Islet precursor cell (in vitro differentiated cells): ENCODE measurements at regions not wholly inside any gene's neighbourhood (a gene's known extent, or its start where the extent isn't known, plus 50 kb on each side); places are given as distances from the start of the nearest gene placed in this dataset.
"Not testable (repeated sequence)": the region's sequence is repeated elsewhere in the genome, so short reads cannot be mapped to it uniquely, and the experiment has no call there.

Source experiments
- DNase-seq: peaks from one replicate; pipeline ENCODE4 v3.0.0-alpha.2; 2018

DNA sequence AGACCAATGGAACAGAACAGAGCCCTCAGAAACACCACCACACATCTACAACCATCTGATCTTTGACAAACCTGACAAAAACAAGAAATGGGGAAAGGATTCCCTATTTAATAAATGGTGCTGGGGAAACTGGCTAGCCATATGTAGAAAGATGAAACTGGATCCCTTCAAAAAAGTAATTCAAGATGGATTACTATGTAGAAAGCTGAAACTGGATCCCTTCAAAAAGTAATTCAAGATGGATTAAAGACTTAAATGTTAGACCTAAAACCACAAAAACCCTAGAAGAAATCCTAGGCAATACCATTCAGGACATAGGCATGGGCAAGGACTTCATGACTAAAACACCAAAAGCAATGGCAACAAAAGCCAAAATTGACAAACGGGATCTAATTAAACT, 221.6 kb upstream of the EDNRA start:
- DNase-seq = not testable (repeated sequence)

DNA sequence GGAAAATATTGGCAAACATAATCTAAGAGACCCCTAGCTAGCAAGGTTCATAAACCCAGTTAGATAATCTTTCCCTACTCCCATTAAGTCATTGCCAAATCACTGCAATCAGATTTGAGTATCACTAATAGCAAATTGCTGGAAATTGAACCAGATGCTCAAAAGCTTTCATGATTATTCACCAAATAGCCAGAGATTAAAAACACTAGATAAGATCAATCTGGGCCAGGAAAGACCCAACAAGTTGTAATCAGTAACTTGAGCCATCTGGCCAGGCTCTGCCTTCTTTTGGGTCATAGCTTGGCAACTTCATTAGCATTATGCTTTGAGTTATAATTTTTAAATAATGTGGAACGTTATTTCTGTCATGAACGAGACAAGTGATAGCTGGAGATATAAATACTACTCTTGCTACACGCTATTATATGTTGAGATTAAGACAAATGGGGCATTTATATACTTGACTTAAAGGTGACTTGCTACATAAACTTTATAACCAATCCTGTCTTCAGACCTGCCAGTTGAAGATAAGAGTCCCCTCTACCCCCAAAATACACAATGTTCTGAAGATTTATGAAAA, 196.6 kb upstream of the EDNRA start:
- DNase-seq = no peak

DNA sequence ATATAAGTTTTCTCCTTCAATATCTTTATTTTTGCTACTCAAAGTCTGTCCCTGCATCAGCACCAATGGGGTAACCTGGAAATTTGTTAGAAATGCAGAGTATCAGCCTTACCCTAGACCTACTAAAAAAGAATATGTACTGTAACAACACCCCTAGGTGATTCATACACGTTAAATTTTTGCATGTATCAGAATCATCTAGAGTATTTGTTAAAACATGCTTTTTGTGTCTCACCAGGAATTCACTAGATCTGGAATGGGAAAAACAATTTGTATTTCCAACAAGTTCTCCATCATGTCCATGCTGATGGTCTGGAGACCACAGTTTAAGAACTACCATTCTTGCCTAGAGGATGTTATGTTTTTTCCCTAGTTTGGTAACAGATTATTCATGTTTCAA, 196.0 kb upstream of the EDNRA start:
- DNase-seq = no peak

DNA sequence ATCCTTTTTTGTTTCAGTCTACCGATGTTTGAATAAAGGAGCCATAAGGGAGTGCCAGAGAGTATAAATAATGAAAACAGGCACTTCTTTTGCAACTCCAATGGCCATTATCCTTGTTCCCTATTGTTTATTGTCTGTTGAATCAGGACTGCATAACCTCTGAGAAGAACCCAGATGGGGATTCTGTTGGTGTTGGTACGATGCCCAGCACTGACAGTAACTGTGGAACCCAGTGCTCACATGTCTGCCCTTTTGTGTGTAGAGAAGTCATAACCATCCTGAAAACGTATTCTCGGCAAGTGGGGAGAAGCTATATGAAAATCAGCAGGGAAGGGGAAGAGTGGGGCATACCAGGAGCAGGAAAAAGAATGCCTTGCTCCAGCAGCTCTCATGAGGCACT, 195.1 kb upstream of the EDNRA start:
- DNase-seq = no peak

DNA sequence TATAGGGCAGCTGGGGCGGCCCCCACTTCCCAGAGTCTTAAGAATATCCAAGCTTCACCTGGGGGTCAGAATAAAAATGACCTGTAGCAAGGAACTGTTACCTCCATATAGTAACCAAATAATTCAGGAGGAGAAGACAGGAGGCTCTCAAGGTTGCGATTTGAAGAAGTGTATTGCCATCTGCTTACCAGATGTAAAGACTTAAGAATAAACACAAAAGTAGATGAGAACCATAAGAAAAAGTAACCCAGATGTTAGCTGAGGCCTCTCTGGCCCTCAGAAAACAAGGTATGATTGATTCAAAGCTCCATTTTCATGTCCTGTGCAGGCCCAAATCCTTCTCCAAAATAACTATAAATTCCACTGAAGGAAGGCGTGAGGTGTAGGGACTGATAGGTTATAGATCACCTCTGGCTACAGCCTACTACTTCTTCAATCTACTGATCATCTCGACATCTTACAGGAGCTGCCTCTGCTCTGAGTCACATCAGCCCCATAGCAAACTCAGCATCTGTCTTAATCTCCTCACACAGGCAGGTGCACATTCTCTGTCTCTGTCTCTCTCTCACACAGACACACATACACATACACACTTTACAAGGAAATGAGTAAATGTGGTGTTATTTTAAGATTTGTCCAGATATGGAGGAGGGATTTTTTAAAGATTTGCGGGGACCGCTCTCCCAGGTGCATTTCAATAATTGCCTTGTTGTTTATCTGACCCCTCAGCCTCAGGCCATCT, 193.9 kb upstream of the EDNRA start:
- DNase-seq = peak; percentile 51

DNA sequence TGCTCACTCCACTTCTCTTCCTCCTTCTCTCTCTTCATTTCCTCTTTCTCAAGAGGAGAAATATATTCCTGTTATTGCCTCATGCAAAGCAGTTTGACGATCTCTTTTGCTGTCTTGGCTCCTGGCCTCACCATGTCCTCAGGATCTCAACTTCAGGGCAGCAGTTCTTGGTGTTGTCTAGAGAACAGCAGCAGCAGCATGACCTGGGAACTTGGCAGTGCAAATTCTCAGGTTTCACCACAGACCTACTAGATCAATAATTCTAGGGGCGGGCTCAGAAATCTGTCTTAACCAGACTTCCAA, 193.4 kb upstream of the EDNRA start:
- DNase-seq = no peak

DNA sequence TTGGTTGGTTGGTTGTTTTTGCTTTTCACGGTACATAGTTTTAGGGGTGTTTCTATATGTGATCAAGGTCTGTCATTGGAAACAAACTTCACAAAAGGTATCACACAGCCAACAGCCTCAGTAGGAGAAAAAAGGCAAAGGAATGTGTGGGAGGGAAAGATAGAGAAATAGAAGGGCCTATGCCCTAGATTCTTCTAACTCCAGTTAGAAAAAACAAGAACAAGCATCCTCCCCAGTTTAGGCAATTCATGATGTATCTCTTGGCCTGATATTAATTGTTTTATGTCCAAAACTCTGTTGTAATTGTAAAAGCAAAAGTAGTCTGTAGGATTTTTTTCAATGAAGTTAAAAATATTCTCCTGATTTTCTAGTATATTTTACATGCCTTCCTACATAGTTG, 192.4 kb upstream of the EDNRA start:
- DNase-seq = no peak

DNA sequence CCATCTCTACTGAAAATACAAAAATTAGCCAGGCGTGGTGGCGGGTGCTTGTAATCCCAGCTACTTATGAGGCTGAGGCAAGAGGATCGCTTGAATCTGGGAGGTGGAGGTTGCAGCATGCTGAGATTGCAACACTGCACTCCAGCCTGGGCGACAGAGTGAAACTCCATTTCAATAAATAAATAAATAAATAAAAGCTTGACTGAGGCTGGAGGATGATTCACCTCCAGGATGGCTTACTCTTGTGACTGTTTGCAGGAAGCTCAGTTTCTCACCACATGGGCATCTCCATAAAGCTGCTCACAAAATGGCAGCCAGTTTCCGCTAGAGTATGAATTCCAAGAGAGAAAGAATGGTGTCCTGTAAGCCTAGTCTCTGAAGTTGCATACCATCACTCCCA, 191.7 kb upstream of the EDNRA start:
- no peak for DNase-seq

DNA sequence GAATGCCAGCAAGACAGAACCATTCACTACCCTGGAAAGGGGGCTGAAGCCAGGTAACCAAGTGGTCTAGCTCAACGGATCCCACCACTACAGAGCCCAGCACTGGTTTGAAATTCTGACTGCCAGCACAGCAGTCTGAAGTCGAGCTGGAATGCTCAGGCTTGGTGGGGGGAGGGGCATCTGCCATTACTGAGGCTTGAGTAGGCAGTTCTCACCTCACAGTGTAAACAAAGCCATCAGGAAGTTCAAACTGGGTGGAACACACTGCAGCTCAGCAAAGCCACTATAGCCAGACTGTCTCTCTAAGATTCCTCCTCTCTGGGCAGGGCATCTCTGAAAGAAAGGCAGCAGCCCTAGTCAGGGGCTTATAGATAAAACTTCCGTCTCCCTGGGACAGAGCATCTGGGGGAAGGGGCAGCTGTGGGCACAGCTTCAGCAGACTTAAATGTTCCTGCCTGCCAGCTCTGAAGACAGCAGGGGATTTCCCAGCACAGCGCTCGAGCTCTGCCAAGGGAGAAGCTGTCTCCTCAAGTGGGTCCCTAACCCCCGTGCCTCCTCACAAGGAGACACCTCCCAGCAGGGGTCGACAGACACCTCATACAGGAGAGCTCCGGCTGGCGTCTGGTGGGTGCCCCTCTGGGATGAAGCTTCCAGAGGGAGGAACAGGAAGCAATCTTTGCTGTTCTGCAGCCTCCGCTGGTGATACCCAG, 188.1 kb upstream of the EDNRA start:
- not testable (repeated sequence) for DNase-seq

DNA sequence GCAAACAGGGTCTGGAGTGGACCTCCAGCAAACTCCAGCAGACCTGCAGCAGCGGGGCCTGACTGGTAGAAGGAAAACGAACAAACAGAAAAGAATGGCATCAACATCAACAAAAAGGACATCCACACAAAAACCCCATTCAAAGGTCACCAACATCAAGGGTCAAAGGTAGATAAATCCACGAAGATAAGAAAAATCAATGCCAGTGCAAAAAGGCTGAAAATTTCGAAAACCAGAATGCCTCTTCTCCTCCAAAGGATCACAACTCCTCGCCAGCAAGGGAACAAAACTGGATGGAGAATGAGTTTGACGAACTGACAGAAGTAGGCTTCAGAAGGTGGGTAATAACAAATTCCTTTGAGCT, 187.6 kb upstream of the EDNRA start:
- DNase-seq = not testable (repeated sequence)

DNA sequence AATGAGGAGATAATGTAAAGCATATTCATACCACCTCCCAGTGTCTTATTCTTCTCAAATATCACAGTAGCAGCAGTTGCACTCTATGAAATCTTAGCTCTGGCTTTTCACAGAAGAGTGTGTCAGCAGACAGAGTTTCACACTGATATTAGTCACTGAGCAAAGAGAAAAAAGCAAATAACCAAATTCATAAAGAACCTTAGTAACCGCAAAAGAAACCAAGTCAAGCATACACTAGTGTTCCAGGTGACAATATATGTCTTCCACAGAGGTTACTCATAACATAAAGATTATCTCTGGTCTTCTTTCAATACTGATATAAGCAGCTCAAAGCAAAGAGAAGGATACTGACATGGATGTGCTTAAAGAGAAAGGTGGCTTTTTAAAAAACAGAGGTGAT, 181.7 kb upstream of the EDNRA start:
- DNase-seq = no peak

DNA sequence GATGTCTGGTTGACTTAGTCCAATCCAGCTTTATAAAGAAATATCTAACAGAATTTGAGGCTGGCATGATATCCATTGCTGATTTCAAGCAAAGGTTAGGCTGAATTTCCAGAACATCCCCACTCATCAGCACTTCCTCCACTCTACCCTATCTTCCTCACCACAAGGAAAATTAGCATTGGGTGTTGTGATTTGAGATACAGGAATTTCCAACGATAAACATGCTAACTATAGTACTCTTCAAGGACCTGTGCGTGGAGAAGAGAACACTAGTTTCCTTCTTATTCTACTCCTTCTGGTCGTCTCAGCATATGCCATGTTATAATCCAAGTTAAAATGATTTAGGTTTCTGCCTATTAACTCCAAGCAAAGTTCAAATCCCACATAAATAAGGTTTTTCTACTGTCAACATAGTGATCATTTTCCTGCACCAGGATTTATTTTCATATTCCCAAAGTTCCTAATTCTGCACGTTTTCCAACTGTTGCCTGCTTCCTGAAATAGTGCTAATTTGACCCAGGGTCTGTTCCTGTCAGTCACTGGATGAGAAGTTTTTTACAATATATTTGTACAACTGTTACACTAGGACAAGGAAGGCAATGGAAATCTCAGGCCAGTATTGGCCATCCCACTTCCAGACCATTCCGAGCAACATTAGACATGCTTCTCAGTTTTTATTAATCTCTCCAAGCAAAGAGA, 177.6 kb upstream of the EDNRA start:
- DNase-seq = no peak

DNA sequence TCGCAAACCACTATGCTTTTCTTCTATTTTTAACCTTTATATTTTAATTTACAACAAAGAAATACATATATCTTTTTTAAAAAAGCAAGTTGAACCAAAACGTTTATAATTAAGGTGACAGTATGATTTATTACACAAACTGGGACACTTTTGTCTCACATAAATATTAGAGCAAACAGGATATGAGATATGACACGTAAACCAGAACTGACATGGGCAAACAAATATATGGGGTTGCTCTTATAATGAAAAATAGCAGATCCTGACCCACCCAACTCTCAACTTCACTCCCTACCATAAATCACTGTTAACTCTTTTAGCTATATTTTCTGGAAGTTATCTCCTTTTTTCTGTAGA, 177.0 kb upstream of the EDNRA start:
- DNase-seq = no peak

DNA sequence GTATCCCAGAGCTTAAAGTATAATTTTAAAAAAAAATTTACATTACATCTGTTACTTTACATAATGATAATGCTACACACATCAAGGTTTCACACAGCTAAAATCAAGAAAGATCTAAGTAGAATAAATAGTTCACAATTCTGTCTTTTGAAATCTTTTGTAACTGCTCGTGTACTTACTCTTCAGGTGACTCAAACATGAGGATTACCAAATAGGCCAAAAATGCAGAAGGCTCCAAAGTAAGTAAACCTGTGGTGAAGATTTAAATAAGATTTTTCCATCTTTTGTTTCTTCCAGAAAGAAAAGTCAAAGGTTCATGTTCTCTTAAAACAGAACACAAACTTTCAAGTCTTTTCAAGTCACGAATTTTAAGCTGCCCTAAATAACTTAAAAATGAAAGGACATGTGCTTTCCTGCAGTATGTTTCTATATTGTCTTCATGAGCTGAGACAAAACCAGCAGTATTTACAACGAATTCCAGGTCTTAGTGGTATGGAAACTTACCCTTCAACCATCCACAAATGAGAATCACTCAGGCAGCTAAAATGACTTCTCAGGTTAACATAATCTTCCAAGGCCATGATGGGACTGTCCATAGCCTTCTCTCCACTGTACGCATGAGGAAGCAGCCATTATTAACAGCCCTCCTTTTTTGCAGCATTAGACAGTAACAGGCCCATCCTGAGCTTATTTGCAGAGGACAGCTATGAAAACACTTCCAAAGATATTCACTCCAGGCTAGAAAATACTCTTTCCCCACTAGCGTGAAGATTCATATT, 172.8 kb upstream of the EDNRA start:
- DNase-seq = no peak

DNA sequence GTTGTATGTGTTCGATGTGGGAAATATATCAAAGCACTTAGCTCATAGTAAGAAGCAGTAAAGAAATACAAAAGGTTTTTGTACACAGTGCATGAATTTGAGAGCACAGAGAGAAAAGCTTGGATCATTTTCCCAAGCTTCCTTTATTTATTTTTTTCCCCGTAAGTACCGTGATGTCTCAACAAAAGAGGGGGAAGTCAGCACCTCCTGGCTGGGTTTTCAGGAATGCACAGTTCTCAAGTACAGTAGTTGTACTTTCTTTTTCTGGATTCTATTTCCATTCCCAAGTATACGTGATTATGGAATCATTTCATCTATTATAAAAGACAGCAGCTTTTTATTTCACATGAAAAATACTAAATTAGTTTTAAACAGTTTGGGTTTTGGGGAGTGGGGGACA, 171.5 kb upstream of the EDNRA start:
- DNase-seq = no peak

DNA sequence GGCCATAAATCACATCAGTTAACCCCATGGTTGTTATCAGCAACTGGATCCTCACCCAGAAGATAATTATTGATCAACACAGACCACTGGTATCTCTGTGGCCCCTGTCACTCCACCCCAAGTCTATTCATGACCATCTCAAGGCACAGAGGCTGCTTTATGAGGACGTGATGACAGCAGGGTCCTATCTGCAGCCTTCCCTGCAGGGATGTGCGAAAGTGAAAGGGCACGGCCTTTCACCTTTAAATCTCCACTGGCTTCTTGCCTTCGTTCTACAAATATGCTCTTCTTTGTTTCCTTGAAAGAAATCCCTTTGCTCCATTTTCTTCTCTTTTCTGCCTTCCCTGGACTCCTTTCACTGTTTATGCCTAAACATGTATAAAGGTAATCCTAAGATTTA, 170.6 kb upstream of the EDNRA start:
- DNase-seq = no peak

DNA sequence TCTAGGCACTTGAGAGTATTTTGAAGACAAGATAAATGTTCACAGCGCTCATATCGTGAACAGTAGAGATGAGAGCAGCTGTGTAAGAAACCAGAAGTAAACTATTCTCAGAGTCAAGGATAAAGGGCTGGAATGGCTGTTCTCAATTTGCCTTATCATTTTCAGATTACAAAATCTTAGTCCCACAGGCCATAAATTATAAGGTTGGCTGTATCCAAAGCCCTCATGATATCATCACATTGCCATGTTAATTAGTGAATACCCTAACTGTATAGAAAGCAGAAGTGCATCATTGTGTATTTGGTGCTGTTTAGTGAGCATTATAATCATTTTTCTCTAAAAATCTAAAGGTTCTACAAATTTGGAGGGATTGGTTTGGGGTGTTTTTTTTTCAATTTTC, 168.9 kb upstream of the EDNRA start:
- no peak for DNase-seq

DNA sequence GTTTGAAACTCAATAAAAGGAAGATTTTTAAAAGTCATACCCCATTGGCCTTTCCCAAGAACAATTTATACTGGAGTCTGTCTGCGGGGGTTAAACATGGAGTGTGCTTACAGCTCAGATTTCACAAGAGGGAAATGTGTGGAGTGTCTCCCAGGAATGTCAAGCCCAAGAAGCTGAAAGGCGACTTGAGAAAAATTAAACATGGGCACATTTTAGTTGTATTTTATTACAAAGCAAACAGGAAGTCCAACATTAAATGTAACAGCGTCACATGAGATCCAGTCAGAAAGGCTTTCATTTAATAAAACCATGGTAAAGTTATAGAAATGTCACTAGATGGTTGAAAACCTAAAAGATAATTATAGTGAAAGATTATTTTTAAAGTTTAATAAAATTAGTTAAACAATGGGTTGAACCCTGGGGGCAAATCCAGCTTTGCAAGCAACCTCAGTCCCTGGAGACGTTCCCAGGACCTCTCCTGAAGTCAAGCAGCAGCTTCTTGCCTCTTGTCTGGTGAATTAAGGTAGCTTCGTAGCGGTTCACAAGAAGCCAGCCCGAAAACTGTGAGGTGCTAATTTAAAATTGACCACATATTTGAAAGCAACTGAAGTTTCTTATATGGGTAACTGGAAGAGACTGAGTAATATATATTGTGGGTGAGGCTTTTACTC, 168.4 kb upstream of the EDNRA start:
- DNase-seq = no peak

DNA sequence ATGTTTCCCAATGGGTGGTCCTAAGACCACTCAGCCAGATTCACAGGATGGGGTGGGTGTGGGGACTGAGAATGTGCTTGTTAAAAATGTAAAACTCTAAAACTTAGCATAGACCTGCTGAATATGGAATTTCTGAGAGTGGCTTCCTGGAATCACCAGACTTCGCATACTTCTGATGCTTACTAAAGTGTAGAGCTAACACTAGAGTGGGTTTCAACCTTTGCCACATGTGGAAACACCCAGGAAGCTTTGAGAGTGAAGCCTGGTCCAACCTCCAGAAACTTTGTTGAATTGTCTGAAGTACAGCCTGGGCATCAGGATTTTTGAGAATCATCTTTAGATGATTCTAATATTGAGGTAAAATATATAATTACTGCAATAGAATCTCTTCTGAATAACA, 167.8 kb upstream of the EDNRA start:
- no peak for DNase-seq

DNA sequence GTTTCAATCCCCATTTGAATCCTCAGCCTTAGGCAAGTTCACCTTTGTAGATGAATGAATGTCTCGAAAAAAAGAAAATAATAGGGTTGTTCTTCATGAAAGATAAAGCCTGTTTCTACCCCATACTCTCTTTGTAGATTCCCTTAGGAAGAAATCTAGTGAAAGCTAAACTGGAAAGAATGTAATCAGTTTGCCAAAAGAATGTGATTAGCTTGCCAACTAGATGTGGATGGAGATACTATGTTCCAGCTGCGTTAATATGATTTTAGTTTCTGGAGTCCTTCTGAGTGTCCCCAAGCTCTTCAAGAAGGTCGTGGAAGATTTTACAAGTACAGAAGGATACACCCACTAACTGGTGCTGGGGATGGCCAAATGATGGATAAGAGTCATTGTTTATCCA, 162.3 kb upstream of the EDNRA start:
- no peak for DNase-seq

DNA sequence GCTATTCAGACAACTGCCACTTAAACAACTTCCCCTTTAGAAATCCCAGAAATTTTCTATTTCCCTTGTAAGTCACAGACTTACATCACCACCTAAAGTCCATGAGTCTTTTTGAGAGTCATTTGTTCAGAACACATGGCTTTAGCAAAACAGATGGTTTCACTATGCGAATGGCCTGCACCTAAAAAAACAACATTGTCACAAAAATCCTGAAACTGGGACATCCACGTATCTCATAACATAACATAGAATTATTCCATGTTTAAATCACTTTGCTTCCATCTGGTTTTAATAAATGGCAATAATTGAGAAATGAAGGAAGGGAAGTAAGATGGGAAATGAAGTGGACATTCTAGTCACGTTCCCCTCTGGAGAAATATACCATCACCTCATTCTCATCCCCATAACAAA, 155.3 kb upstream of the EDNRA start:
- no peak for DNase-seq

DNA sequence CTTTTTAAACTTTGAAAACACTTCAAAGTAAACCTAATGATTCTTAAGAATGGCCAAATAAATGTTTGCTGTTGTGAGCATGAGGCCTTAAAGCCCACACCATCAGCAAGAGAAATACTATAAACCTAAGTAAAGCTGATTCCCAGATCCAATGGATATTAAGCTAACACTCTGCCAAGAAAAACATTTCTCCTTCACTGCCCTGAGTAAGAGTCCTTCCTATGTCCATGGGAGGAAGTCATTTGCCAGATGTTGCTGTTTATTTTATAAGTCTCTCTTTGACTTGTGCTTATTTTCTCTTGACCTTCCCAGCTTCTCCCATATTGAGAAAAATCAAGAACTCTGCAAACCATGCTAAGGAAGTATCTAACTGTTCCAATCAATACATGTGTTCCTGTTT, 154.3 kb upstream of the EDNRA start:
- no peak for DNase-seq

DNA sequence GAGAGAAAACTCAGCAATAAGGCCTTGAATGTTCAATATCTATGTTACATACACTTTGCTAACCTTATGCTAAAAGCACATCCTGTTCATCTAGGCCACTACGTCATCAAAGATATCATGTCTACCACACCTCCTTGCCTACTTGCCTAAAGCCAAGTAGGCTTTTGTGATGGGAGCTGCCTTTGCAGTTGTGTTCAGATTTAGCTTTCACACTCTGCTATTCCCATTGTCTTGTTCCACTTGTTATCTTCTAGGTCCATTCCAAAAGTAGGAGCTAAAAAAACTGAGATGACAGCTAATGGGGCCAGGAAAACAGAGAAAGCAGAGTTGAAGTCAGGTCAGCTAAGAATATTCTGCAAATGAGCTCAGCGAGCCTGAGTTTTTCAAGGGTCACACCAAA, 153.6 kb upstream of the EDNRA start:
- DNase-seq = no peak
